Astrocyte (in vitro differentiated cells and primary cell): ENCODE measurements at regions not wholly inside any gene's neighbourhood (a gene's known extent, or its start where the extent isn't known, plus 50 kb on each side); places are given as distances from the start of the nearest gene placed in this dataset.

Experiments
- DNase-seq: peaks from one replicate; pipeline ENCODE4 v3.0.0-alpha.2; 2010; ENCODE audit warnings: low read depth
- FAIRE-seq: peaks from 2 replicates; lab custom pipeline; 2011; peaks lifted over from hg19 to GRCh38; lab: Jason Lieb, UNC
- H2AFZ ChIP-seq: 2 replicates; pipeline ENCODE4 v1.6.0; 2012; ENCODE audit warnings: low read depth, low read length, inconsistent platforms
- H3K27ac ChIP-seq: 2 replicates; pipeline ENCODE4 v1.5.1; 2011; ENCODE audit warnings: low read depth, low read length, inconsistent platforms
- H3K27me3 ChIP-seq: 2 replicates; pipeline ENCODE4 v1.6.0; 2011; ENCODE audit warnings: low read length, inconsistent platforms; ENCODE audit not compliant: insufficient read depth
- H3K36me3 ChIP-seq: 2 replicates; pipeline ENCODE4 v1.5.1; 2011; ENCODE audit warnings: low read length, inconsistent platforms; ENCODE audit not compliant: insufficient read depth
- H3K4me1 ChIP-seq: 2 replicates; pipeline ENCODE4 v1.5.1; 2011; ENCODE audit warnings: low read length, inconsistent platforms; ENCODE audit not compliant: insufficient read depth
- H3K4me2 ChIP-seq: 2 replicates; pipeline ENCODE4 v1.6.0; 2012; ENCODE audit warnings: low read length, inconsistent platforms
- H3K4me3 ChIP-seq: 2 replicates; pipeline ENCODE4 v1.5.1; 2011; ENCODE audit warnings: low read depth, mild to moderate bottlenecking, low read length, inconsistent platforms; ENCODE audit not compliant: insufficient read depth
- H3K79me2 ChIP-seq: 2 replicates; pipeline ENCODE4 v1.6.0; 2012; ENCODE audit warnings: mild to moderate bottlenecking, low read length, inconsistent platforms; ENCODE audit not compliant: insufficient read depth
- H3K9ac ChIP-seq: 2 replicates; pipeline ENCODE4 v1.6.0; 2012; ENCODE audit warnings: mild to moderate bottlenecking, low read length, inconsistent platforms
- H3K9me3 ChIP-seq: 2 replicates; pipeline ENCODE4 v1.5.1; 2012; ENCODE audit warnings: low read depth, mild to moderate bottlenecking, low read length, inconsistent platforms; ENCODE audit not compliant: insufficient read depth
- H4K20me1 ChIP-seq: 2 replicates; pipeline ENCODE4 v1.6.0; 2012; ENCODE audit warnings: low read length, inconsistent platforms; ENCODE audit not compliant: insufficient read depth
- H3K27ac Mint-ChIP-seq: one replicate; pipeline ENCODE4 v1.8.0; 2021; ENCODE audit warnings: mild to moderate bottlenecking, mixed read lengths; ENCODE audit not compliant: unreplicated experiment
- H3K27me3 Mint-ChIP-seq: one replicate; pipeline ENCODE4 v1.8.0; 2021; ENCODE audit warnings: low read depth, mixed read lengths; ENCODE audit not compliant: unreplicated experiment
- H3K36me3 Mint-ChIP-seq: one replicate; pipeline ENCODE4 v1.8.0; 2021; ENCODE audit warnings: low read depth, mixed read lengths; ENCODE audit not compliant: unreplicated experiment
- H3K4me1 Mint-ChIP-seq: one replicate; pipeline ENCODE4 v1.8.0; 2021; ENCODE audit warnings: low read depth, mixed read lengths; ENCODE audit not compliant: unreplicated experiment
- H3K4me3 Mint-ChIP-seq: one replicate; pipeline ENCODE4 v1.8.0; 2021; ENCODE audit warnings: mild to moderate bottlenecking, moderate library complexity, mixed read lengths; ENCODE audit not compliant: unreplicated experiment
- H3K9me3 Mint-ChIP-seq: one replicate; pipeline ENCODE4 v1.8.0; 2021; ENCODE audit warnings: mild to moderate bottlenecking, mixed read lengths; ENCODE audit not compliant: unreplicated experiment
- EZH2 ChIP-seq: IDR thresholded peaks from 2 replicates; pipeline ENCODE4 v1.6.1; 2012; ENCODE audit warnings: mild to moderate bottlenecking, low read length, inconsistent platforms; ENCODE audit not compliant: insufficient read depth
- TF ChIP-seq, protein P1 (sequence below): IDR thresholded peaks from 2 replicates; pipeline ENCODE4 v1.5.1; 2011; ENCODE audit warnings: low read depth, mild to moderate bottlenecking, inconsistent platforms, low read length, moderate library complexity; ENCODE audit not compliant: insufficient read depth

DNA sequence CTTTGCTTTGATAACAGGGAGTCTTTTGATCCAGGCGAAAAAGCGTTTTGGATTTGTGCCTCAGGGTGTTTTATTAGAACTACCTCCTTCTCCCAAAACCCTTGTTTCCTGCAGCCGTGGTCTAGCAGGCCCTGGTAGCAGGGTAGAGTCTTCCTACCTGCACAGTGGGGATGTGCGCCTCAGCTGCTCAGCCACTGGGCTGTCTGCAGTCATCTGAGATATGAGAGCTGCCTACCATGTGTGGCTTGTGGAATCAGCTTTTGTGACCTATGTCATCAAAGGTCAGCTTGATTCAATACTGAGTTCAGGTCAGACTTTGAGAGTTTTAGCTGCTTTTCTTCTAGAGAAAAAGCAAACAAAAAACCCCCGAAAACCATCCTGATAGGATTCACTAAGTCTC, 279.5 kb downstream of the CLIC5 start:
- H3K36me3 ChIP-seq: no peaks in the 10 kb centered on the region
- no peak overlapping the region for H3K4me3 ChIP-seq
- no peaks in the 10 kb centered on the region for H3K4me1 ChIP-seq
- Mint-ChIP-seq H3K9me3 (no peaks in the 10 kb centered on the region), H3K27me3 (peaks cover 4% of the 10 kb centered on the region), H3K4me3 (no peak overlapping the region), H3K36me3 (no peaks in the 10 kb centered on the region), H3K4me1 (no peaks in the 10 kb centered on the region), H3K27ac (no peak overlapping the region)
- DNase-seq: no peak
- no peak overlapping the region for H3K27ac ChIP-seq
- H3K4me2 ChIP-seq: no peak overlapping the region
- no peak for FAIRE-seq
- H3K79me2 ChIP-seq: no peaks in the 10 kb centered on the region
- no peak overlapping the region for H2AFZ ChIP-seq
- no peak overlapping the region for H3K9ac ChIP-seq
- no peaks in the 10 kb centered on the region for H3K9me3 ChIP-seq
- no peaks in the 10 kb centered on the region for H3K27me3 ChIP-seq
- H4K20me1 ChIP-seq: no peaks in the 10 kb centered on the region
- no peak for TF ChIP-seq EZH2
- TF ChIP-seq, protein P1, sequence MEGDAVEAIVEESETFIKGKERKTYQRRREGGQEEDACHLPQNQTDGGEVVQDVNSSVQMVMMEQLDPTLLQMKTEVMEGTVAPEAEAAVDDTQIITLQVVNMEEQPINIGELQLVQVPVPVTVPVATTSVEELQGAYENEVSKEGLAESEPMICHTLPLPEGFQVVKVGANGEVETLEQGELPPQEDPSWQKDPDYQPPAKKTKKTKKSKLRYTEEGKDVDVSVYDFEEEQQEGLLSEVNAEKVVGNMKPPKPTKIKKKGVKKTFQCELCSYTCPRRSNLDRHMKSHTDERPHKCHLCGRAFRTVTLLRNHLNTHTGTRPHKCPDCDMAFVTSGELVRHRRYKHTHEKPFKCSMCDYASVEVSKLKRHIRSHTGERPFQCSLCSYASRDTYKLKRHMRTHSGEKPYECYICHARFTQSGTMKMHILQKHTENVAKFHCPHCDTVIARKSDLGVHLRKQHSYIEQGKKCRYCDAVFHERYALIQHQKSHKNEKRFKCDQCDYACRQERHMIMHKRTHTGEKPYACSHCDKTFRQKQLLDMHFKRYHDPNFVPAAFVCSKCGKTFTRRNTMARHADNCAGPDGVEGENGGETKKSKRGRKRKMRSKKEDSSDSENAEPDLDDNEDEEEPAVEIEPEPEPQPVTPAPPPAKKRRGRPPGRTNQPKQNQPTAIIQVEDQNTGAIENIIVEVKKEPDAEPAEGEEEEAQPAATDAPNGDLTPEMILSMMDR: no peak

DNA sequence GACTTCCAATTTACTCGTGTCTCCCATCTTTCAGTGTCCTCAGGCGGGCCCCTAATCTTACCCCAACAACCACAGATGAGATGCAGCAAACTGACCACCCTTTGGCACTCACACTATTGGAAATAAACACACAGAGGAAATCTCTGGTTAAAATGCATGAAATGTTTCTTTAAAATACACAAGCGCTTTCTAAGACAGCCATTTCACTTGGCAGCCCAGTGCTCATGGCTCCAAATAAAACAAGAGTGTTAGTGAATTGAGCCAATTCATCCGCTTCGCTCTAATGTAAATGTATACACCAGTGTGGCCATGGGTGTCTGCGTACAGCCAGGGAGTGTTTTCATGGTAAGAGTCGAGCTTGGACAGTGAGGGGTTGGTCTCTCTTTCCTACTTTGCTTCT, 282.9 kb downstream of the CLIC5 start:
- Mint-ChIP-seq H3K36me3 (no peaks in the 10 kb centered on the region), H3K27me3 (peaks cover 8% of the 10 kb centered on the region), H3K9me3 (peaks cover 2% of the 10 kb centered on the region), H3K27ac (no peak overlapping the region), H3K4me3 (no peak overlapping the region), H3K4me1 (no peaks in the 10 kb centered on the region)
- H2AFZ ChIP-seq: no peak overlapping the region
- FAIRE-seq (no peak), DNase-seq (no peak)
- H3K9ac ChIP-seq: no peak overlapping the region
- TF ChIP-seq, protein P1: no peak
- no peak for TF ChIP-seq EZH2
- H3K27ac ChIP-seq: no peak overlapping the region
- H3K9me3 ChIP-seq: no peaks in the 10 kb centered on the region
- H4K20me1 ChIP-seq: no peaks in the 10 kb centered on the region
- H3K4me2 ChIP-seq: no peak overlapping the region
- H3K27me3 ChIP-seq: no peaks in the 10 kb centered on the region
- H3K4me3 ChIP-seq: no peak overlapping the region
- no peaks in the 10 kb centered on the region for H3K4me1 ChIP-seq
- no peaks in the 10 kb centered on the region for H3K36me3 ChIP-seq
- no peaks in the 10 kb centered on the region for H3K79me2 ChIP-seq

DNA sequence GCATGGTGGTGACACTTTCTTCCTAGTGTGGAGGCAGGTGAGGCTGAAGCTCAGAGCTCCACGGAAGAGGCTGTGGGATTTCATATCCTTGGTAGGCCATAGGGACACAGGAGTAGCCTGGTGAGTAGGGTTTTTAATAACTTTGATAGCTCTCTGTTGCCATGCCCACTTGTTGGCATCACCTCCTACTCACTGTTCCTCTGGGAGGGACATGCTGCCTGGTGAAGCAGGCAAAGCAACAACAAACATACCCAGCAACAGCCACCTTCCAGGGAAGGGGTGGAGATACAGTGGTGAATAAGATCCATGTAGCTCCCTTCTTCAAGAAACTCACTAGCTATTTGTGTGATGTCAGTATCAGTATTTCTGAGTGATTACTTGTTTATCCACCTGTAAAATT, 285.4 kb downstream of the CLIC5 start:
- no peaks in the 10 kb centered on the region for H3K36me3 ChIP-seq
- Mint-ChIP-seq H3K27me3 (peaks cover 8% of the 10 kb centered on the region), H3K4me1 (no peaks in the 10 kb centered on the region), H3K4me3 (no peak overlapping the region), H3K27ac (no peak overlapping the region), H3K36me3 (no peaks in the 10 kb centered on the region), H3K9me3 (peaks cover 5% of the 10 kb centered on the region)
- no peak for FAIRE-seq
- no peaks in the 10 kb centered on the region for H3K4me1 ChIP-seq
- H4K20me1 ChIP-seq: no peaks in the 10 kb centered on the region
- H3K4me2 ChIP-seq: no peak overlapping the region
- H3K9ac ChIP-seq: no peak overlapping the region
- TF ChIP-seq EZH2: no peak
- TF ChIP-seq, protein P1: no peak
- DNase-seq: no peak
- no peak overlapping the region for H2AFZ ChIP-seq
- no peaks in the 10 kb centered on the region for H3K27me3 ChIP-seq
- no peak overlapping the region for H3K4me3 ChIP-seq
- H3K27ac ChIP-seq: no peak overlapping the region
- no peaks in the 10 kb centered on the region for H3K9me3 ChIP-seq
- no peaks in the 10 kb centered on the region for H3K79me2 ChIP-seq
